Ectodermal cell (in vitro differentiated cells): ENCODE measurements at regions not wholly inside any gene's neighbourhood (a gene's known extent, or its start where the extent isn't known, plus 50 kb on each side); places are given as distances from the start of the nearest gene placed in this dataset.
"Not testable (repeated sequence)": the region's sequence is repeated elsewhere in the genome, so short reads cannot be mapped to it uniquely, and the experiment has no call there.

Experiments
- H3K27ac ChIP-seq: 2 replicates; pipeline ENCODE4 v1.7.0; 2013; ENCODE audit warnings: mild to moderate bottlenecking, low read depth, low read length; ENCODE audit not compliant: insufficient read depth, poor library complexity, severe bottlenecking
- H3K27me3 ChIP-seq: 2 replicates; pipeline ENCODE4 v1.7.0; 2013; ENCODE audit warnings: mild to moderate bottlenecking, low read length; ENCODE audit not compliant: insufficient read depth, control insufficient read depth, poor library complexity, severe bottlenecking
- H3K36me3 ChIP-seq: one replicate; pipeline ENCODE4 v1.7.0; 2013; ENCODE audit warnings: low read length; ENCODE audit not compliant: control insufficient read depth, insufficient read depth
- H3K4me1 ChIP-seq: one replicate; pipeline ENCODE4 v1.7.0; 2013; ENCODE audit warnings: low read length; ENCODE audit not compliant: control insufficient read depth, insufficient read depth
- H3K4me3 ChIP-seq: 2 replicates; pipeline ENCODE4 v1.7.0; 2013; ENCODE audit warnings: low read depth, low read length, control low read depth; ENCODE audit not compliant: insufficient read depth
- H3K9me3 ChIP-seq: 2 replicates; pipeline ENCODE4 v1.7.0; 2013; ENCODE audit warnings: mild to moderate bottlenecking, low read length, moderate library complexity; ENCODE audit not compliant: control insufficient read depth
- WGBS, 2 experiments: methylation state at CpG; one replicate each; pipeline ENCODE4 v1.1.7; 2013; ENCODE audit warnings: missing lambda C conversion rate in 2 of 2; 5-methylcytosine and 5-hydroxymethylcytosine counted together

GRCh38 chr2:133862400-133862977 is 294.2 kb upstream of the NCKAP5 start:
- Histone ChIP-seq H3K27ac (no peak overlapping the region), H3K9me3 (no peaks in the 10 kb centered on the region), H3K36me3 (no peaks in the 10 kb centered on the region), H3K4me3 (no peak overlapping the region), H3K4me1 (no peaks in the 10 kb centered on the region), H3K27me3 (no peaks in the 10 kb centered on the region)
- 87 to 92% methylated on average over 4 of the region's 4 CpGs for WGBS, 2 experiments

DNA sequence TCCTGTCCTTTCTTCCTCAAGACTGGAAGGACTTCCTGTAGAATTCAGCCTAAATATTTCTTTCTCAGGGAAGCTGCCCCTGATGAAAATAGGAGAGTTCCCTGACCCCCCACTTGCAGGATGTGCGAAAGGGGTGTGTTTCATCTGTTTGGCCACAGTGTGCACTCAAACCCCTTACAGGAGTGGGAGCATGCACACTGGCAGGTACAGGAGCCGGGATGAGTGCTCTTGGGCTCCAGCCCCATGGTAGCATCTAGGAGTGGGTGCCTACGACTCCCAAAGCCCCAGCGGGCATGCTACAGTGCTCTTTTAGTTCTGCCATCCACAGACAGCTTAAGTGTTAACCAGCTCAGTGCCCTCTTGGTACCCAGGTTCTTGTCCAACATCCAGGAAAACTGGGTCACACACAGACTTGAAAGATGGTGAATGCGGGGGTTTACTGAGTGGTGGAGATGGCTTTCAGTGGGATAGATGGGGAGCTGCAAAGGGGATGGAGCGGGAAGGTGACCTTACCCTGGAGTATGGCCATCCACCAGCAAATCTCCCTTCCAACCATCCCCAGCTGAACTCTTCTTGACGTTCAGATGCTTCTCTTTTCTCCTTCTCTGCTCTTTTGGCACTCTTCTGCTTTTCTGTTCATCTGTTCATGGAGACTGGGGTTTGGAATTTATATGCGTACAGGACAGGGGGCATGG is 295.0 kb upstream of the NCKAP5 start:
- no peaks in the 10 kb centered on the region for H3K27me3 ChIP-seq
- 85 to 91% methylated on average over 8 of the region's 8 CpGs for WGBS, 2 experiments
- no peaks in the 10 kb centered on the region for H3K4me1 ChIP-seq
- H3K4me3 ChIP-seq, result no peak overlapping the region
- no peaks in the 10 kb centered on the region for H3K9me3 ChIP-seq
- H3K27ac ChIP-seq, result no peak overlapping the region
- no peaks in the 10 kb centered on the region for H3K36me3 ChIP-seq

DNA sequence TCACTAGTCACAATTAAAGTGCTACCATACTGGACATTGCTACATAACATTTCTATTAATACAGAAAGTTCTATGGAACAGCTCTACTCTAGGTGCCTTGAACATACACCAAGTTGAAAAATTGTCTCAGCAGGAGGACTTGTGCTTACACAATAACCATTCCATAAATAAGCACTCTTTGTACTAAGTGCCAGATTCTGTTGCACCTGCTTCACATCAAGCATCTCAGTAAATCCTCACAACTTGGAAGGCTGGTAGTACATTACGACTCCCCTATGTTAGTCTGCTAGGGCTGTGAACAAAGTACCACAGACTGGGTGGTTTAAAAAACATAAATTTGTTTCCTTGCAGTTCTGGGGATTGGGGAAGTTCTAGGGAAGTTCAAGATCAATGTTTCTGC is 296.9 kb upstream of the NCKAP5 start:
- Histone ChIP-seq H3K4me1 (no peaks in the 10 kb centered on the region), H3K27me3 (no peaks in the 10 kb centered on the region), H3K36me3 (no peaks in the 10 kb centered on the region), H3K27ac (no peak overlapping the region), H3K4me3 (no peak overlapping the region), H3K9me3 (no peaks in the 10 kb centered on the region)
- 87 to 96% methylated on average over 1 of the region's 1 CpG for WGBS, 2 experiments

DNA sequence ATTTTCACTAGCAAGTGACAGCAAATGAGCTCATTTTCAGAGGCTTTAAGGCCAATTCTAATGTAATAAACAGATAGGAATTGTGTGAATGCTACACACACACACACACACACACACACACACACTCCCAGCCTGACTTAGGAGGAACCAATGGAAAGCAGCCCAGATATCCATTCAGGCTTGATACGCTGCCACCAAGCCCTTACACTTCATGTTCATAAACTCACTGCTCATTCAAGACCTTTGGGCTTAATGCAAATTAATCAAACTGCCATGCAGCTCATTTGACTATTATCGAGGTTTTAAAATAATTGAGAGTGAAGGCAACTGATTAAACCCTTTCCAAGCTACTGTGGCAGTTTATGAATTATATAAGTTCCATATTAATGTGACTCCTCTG is 298.9 kb upstream of the NCKAP5 start:
- H3K36me3 ChIP-seq, result no peaks in the 10 kb centered on the region
- H3K4me3 ChIP-seq, result no peak overlapping the region
- H3K27ac ChIP-seq, result no peak overlapping the region
- 65 to 100% methylated on average over 2 of the region's 2 CpGs for WGBS, 2 experiments
- no peaks in the 10 kb centered on the region for H3K4me1 ChIP-seq
- H3K9me3 ChIP-seq, result no peaks in the 10 kb centered on the region
- no peaks in the 10 kb centered on the region for H3K27me3 ChIP-seq

DNA sequence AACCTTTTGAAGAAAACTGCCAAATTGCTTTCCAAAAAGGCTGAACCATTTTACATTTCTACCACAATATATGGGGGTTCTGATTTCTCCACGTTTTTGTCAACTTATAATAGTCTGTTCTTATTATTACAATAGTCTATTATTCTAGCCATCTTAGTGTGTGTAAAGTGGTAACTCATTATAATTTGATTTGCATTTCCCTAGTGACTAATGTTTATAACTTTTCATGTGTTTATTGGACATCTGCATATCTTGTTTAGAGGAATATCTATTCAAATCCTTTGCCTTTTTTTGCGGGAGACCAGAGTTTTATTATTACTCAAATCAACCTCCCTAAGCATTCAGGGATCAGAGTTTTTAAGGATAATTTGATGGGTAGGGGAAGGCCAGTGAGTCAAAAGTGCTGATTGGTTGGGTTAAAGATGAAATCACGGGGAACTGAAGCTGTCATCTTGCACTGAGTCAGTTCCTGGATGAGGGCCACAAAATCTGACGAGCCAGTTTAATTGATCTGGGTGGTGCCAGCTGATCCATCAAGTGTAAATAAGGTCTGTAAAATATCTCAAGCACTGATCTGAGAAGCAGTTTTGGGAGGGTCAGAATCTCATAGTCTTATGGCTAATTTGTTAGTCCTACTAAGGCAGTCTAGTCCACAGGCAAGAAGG is 303.4 kb upstream of the NCKAP5 start:
- no peaks in the 10 kb centered on the region for H3K4me1 ChIP-seq
- WGBS, 2 experiments, result 87 to 91% methylated on average over 2 of the region's 4 CpGs

GRCh38 chr2:133878326-133878725 is 310.1 kb upstream of the NCKAP5 start:
- Histone ChIP-seq H3K27me3 (no peaks in the 10 kb centered on the region), H3K4me3 (no peak overlapping the region), H3K9me3 (no peaks in the 10 kb centered on the region), H3K36me3 (no peaks in the 10 kb centered on the region), H3K4me1 (no peaks in the 10 kb centered on the region), H3K27ac (no peak overlapping the region)
- WGBS, 2 experiments, result 81 to 87% methylated on average over 5 of the region's 5 CpGs

More for the DNA sequence above, 303.4 kb upstream of the NCKAP5 start:
- H3K4me3 ChIP-seq, result no peak overlapping the region
- no peaks in the 10 kb centered on the region for H3K36me3 ChIP-seq
- no peak overlapping the region for H3K27ac ChIP-seq
- no peaks in the 10 kb centered on the region for H3K27me3 ChIP-seq
- H3K9me3 ChIP-seq, result no peaks in the 10 kb centered on the region

- 90 to 95% methylated on average over 1 of the region's 1 CpG for WGBS, 2 experiments
- Histone ChIP-seq H3K27ac (no peak overlapping the region), H3K9me3 (no peaks in the 10 kb centered on the region), H3K4me1 (no peaks in the 10 kb centered on the region), H3K27me3 (no peaks in the 10 kb centered on the region), H3K36me3 (no peaks in the 10 kb centered on the region), H3K4me3 (no peak overlapping the region)
These were observed 311.4 kb upstream of the NCKAP5 start for GRCh38 chr2:133879703-133880102.

DNA sequence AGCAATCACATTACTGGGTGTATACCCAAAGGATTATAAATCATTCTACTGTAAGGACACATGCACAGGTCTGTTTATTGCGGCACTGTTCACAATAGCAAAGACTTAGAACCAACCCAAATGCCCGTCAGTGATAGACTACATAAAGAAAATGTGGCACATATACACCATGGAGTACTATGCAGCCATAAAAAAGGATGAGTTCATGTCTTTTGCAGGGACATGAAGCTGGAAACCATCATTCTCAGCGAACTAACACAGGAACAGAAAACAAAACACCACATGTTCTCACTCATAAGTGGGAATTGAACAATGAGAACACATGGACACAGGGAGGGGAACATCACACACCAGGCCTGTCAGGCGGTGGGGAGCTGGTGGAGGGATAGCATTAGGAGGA is 313.9 kb upstream of the NCKAP5 start:
- H3K4me3 ChIP-seq, H3K36me3 ChIP-seq, H3K27ac ChIP-seq, H3K27me3 ChIP-seq, H3K4me1 ChIP-seq, H3K9me3 ChIP-seq: not testable (repeated sequence)
- WGBS, 2 experiments, result 88% methylated on average over 4 of the region's 4 CpGs

DNA sequence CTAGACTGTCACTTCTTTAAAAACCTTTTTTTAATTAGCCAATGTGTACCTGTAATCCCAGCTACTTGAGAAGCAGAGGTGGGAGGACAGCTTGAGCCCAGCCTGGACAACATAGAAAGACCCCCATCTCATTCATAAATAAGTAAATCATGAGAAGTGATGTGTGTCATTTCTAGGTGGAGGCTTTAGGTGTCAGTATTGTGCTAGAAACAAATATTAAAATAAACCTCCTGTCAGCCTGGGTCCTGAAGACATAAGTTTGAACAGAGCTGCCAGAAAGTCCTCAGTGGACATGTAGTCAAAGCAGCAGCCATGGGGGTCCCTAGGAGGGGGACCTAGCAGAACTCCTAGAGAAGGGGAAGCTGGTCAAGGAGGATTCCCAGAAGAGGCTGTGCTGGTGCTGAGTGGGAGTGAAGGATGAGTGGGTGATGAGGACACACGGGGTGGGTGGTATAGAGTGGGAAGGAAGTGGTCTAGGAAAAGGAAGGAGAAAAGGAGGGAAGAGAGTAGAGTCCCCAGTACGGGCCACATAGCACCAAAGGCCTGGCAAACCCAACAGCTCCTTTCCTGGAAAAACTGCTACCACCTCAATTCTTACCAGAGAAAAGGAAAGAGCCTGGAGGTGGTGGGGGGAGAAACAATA is 316.6 kb upstream of the NCKAP5 start:
- H3K9me3 ChIP-seq, result no peaks in the 10 kb centered on the region
- no peaks in the 10 kb centered on the region for H3K36me3 ChIP-seq
- H3K4me1 ChIP-seq, result no peaks in the 10 kb centered on the region
- no peak overlapping the region for H3K4me3 ChIP-seq
- 95 to 96% methylated on average over 2 of the region's 2 CpGs for WGBS, 2 experiments
- H3K27ac ChIP-seq, result no peak overlapping the region
- H3K27me3 ChIP-seq, result no peaks in the 10 kb centered on the region

- Histone ChIP-seq H3K9me3 (no peaks in the 10 kb centered on the region), H3K27ac (no peak overlapping the region), H3K4me1 (no peaks in the 10 kb centered on the region), H3K4me3 (no peak overlapping the region), H3K36me3 (no peaks in the 10 kb centered on the region), H3K27me3 (no peaks in the 10 kb centered on the region)
- WGBS, 2 experiments, result 60 to 72% methylated on average over 5 of the region's 5 CpGs
These were observed 317.6 kb upstream of the NCKAP5 start for GRCh38 chr2:133885847-133886246.
